Endothelial cell of umbilical vein (primary cell): ENCODE measurements at regions not wholly inside any gene's neighbourhood (a gene's known extent, or its start where the extent isn't known, plus 50 kb on each side); places are given as distances from the start of the nearest gene placed in this dataset.
"Not testable (repeated sequence)": the region's sequence is repeated elsewhere in the genome, so short reads cannot be mapped to it uniquely, and the experiment has no call there.

ENCODE experiments used
- BruUV-seq: library from RNA; stranded (reverse); fragments of 400-500 nt; replicated peaks from 2 replicates; lab custom pipeline; 2021; lab: Mats Ljungman, UMichigan
- CTCF ChIA-PET: fragments of 300-600, 350-600 bp; sonication (Branson Sonifier 250); formaldehyde crosslinking; loops from one replicate; lab custom pipeline; 2021; ENCODE audit warnings: antibody characterized with exemption, inconsistent platforms; lab: Charles Lee
- POLR2A ChIA-PET: fragments of 300-600, 350-600 bp; sonication (Branson Sonifier 250); formaldehyde crosslinking; loops from one replicate; lab custom pipeline; 2021; ENCODE audit warnings: antibody characterized with exemption, inconsistent platforms; lab: Charles Lee
- DNase-seq: peaks from one replicate; pipeline ENCODE4 v3.0.0-alpha.2; 2011; ENCODE audit warnings: low read depth, low spot score
- FAIRE-seq: peaks from 2 replicates; lab custom pipeline; 2011; peaks lifted over from hg19 to GRCh38; lab: Jason Lieb, UNC
- H2AFZ ChIP-seq: 2 replicates; pipeline ENCODE4 v1.6.0; 2012; ENCODE audit warnings: low read depth, low read length, control low read depth, inconsistent platforms
- H3K27ac ChIP-seq: 2 replicates; pipeline ENCODE4 v1.5.1; 2011; ENCODE audit warnings: low read depth, mild to moderate bottlenecking, control low read depth, low read length, moderate library complexity; ENCODE audit not compliant: insufficient read depth
- H3K27me3 ChIP-seq, 2 experiments: 2 replicates each; pipeline versions ENCODE4 v1.6.0 to v1.6.1; 2011; ENCODE audit warnings: low read length in 2 of 2, mixed read lengths in 1 of 2; ENCODE audit not compliant: control insufficient read depth in 2 of 2, insufficient read depth in 2 of 2
- H3K36me3 ChIP-seq, 2 experiments: 2 replicates in 1 of 2; 3 replicates in 1 of 2; pipeline ENCODE4 v1.5.1; 2011; ENCODE audit warnings: low read length in 2 of 2, mild to moderate bottlenecking in 1 of 2, moderate library complexity in 1 of 2; ENCODE audit not compliant: control insufficient read depth in 2 of 2, insufficient read depth in 2 of 2; ENCODE audit errors: extremely low read depth in 1 of 2
- H3K4me1 ChIP-seq: 3 replicates; pipeline ENCODE4 v1.5.1; 2011; ENCODE audit warnings: mild to moderate bottlenecking, low read length; ENCODE audit not compliant: control insufficient read depth, insufficient read depth; ENCODE audit errors: extremely low read depth
- H3K4me2 ChIP-seq: 2 replicates; pipeline ENCODE4 v1.6.1; 2011; ENCODE audit warnings: low read length, control low read depth, mixed read lengths; ENCODE audit not compliant: insufficient read depth
- H3K4me3 ChIP-seq, 3 experiments: fragments of 200-600 bp in 1 of 3; sonication (generic), shearing (Covaris generic) in 1 of 3; replicated peaks in 1 of 3; 2 replicates each; pipeline ENCODE4 v1.5.1; 2011 to 2016; ENCODE audit warnings: control low read depth in 3 of 3, low read length in 3 of 3, mild to moderate bottlenecking in 2 of 3, inconsistent platforms in 1 of 3, low read depth in 1 of 3, moderate library complexity in 1 of 3; ENCODE audit not compliant: insufficient read depth in 1 of 3
- H3K79me2 ChIP-seq: 2 replicates; pipeline ENCODE4 v1.6.0; 2012; ENCODE audit warnings: low read length, inconsistent platforms; ENCODE audit not compliant: control insufficient read depth, insufficient read depth
- H3K9ac ChIP-seq: replicated peaks from 2 replicates; pipeline ENCODE3; 2011; ENCODE audit warnings: low read length, control low read depth; ENCODE audit not compliant: insufficient read depth; ENCODE audit errors: extremely low read depth
- H3K9me1 ChIP-seq: replicated peaks from 3 replicates; pipeline ENCODE4 v1.6.0; 2011; ENCODE audit warnings: mild to moderate bottlenecking, low read length; ENCODE audit not compliant: control insufficient read depth, insufficient read depth; ENCODE audit errors: extremely low read depth
- H3K9me3 ChIP-seq: replicated peaks from 2 replicates; pipeline ENCODE4 v1.5.1; 2012; ENCODE audit warnings: low read length, inconsistent platforms; ENCODE audit not compliant: control insufficient read depth, insufficient read depth
- H4K20me1 ChIP-seq: replicated peaks from 2 replicates; pipeline ENCODE3; 2011; ENCODE audit warnings: mild to moderate bottlenecking, low read length; ENCODE audit not compliant: control insufficient read depth, insufficient read depth; ENCODE audit errors: extremely low read depth
- FOS ChIP-seq: IDR thresholded peaks from 2 replicates; pipeline ENCODE4 v1.6.1; 2011; ENCODE audit warnings: mild to moderate bottlenecking, low read length, moderate library complexity, borderline replicate concordance; ENCODE audit not compliant: insufficient read depth
- MAX ChIP-seq: IDR thresholded peaks from 2 replicates; pipeline ENCODE4 v1.6.1; 2011; ENCODE audit not compliant: insufficient read depth, insufficient read length
- POLR2AphosphoS5 ChIP-seq: IDR thresholded peaks from 2 replicates; pipeline ENCODE4 v1.6.1; 2012; ENCODE audit warnings: low read depth, mild to moderate bottlenecking, control low read depth, low read length, moderate library complexity; ENCODE audit not compliant: insufficient read depth
- dilution Hi-C: fragments of 300-500 bp; cut with MboI; formaldehyde crosslinking; loops from one replicate; pipeline ENCODE4 v1.15.0; 2019; ENCODE audit warnings: low sequenced_read_pairs; ENCODE audit not compliant: extremely low pct_ligation_motif_present
- intact Hi-C: fragments of 100-400 bp; cut with micrococcal nuclease; formaldehyde crosslinking; loops from one replicate; pipeline ENCODE4 v1.10.0; 2022

- peaks cover 2% of the 10 kb centered on the region for H3K9me3 ChIP-seq
- H3K27ac ChIP-seq, result no peak overlapping the region
- H3K79me2 ChIP-seq, result no peaks in the 10 kb centered on the region
- intact Hi-C loops (no loop called here), dilution Hi-C loops (no loop called here)
- no peak overlapping the region for H3K9ac ChIP-seq
- H2AFZ ChIP-seq, result no peak overlapping the region
- no peak overlapping the region for H3K4me3 ChIP-seq
- ChIA-PET POLR2A (no interaction called here), CTCF (no interaction called here)
- no peaks in the 10 kb centered on the region for H3K9me1 ChIP-seq
- H3K4me1 ChIP-seq, result no peaks in the 10 kb centered on the region
- FAIRE-seq, result no peak
- no peaks in the 10 kb centered on the region for H3K27me3 ChIP-seq
- no peaks in the 10 kb centered on the region for H3K36me3 ChIP-seq
- H3K4me2 ChIP-seq, result no peak overlapping the region
- H4K20me1 ChIP-seq, result no peaks in the 10 kb centered on the region
- TF ChIP-seq FOS (no peak), POLR2AphosphoS5 (no peak), MAX (no peak)
- no TSS peak for BruUV-seq
- no peak for DNase-seq
Measured at GRCh38 chr5:18662231-18662630, 1028.0 kb downstream of the TAF11L14 start.

- BruUV-seq, DNase-seq, H3K4me3 ChIP-seq, H3K9ac ChIP-seq, FAIRE-seq, H3K79me2 ChIP-seq, H3K9me1 ChIP-seq, H3K27ac ChIP-seq, H3K27me3 ChIP-seq, H4K20me1 ChIP-seq, H3K36me3 ChIP-seq, dilution Hi-C loops, H3K9me3 ChIP-seq, H3K4me1 ChIP-seq, H2AFZ ChIP-seq, POLR2A ChIA-PET, intact Hi-C loops, H3K4me2 ChIP-seq, CTCF ChIA-PET: not testable (repeated sequence)
Measured at GRCh38 chr5:18674212-18674611, 1040.0 kb downstream of the TAF11L14 start.
